Chondrocyte (in vitro differentiated cells): ENCODE measurements at regions not wholly inside any gene's neighbourhood (a gene's known extent, or its start where the extent isn't known, plus 50 kb on each side); places are given as distances from the start of the nearest gene placed in this dataset.

Experiments
- DNase-seq: peaks from one replicate; pipeline ENCODE4 v3.0.0; 2021; ENCODE audit warnings: mixed read lengths, low spot score
- H3K27ac Mint-ChIP-seq: one replicate; pipeline ENCODE4 v1.8.0; 2021; ENCODE audit warnings: mild to moderate bottlenecking, moderate library complexity, mixed read lengths; ENCODE audit not compliant: unreplicated experiment
- H3K27me3 Mint-ChIP-seq: 2 replicates; pipeline ENCODE4 v1.8.0; 2021; ENCODE audit warnings: low read depth, mixed read lengths
- H3K36me3 Mint-ChIP-seq: 2 replicates; pipeline ENCODE4 v1.8.0; 2021; ENCODE audit warnings: low read depth, mixed read lengths
- H3K4me1 Mint-ChIP-seq: 2 replicates; pipeline ENCODE4 v1.8.0; 2021; ENCODE audit warnings: low read depth, mild to moderate bottlenecking, mixed read lengths
- H3K4me3 Mint-ChIP-seq: one replicate; pipeline ENCODE4 v1.8.0; 2021; ENCODE audit warnings: mild to moderate bottlenecking, moderate library complexity, mixed read lengths; ENCODE audit not compliant: unreplicated experiment
- H3K9me3 Mint-ChIP-seq: 2 replicates; pipeline ENCODE4 v1.8.0; 2021; ENCODE audit warnings: low read depth, mixed read lengths
- CTCF ChIP-seq: fragments of 200-600 bp; sonication (generic); IDR thresholded peaks from 2 replicates; pipeline ENCODE4 v1.5.0; 2021; ENCODE audit warnings: antibody characterized with exemption, mild to moderate bottlenecking, moderate library complexity

DNA sequence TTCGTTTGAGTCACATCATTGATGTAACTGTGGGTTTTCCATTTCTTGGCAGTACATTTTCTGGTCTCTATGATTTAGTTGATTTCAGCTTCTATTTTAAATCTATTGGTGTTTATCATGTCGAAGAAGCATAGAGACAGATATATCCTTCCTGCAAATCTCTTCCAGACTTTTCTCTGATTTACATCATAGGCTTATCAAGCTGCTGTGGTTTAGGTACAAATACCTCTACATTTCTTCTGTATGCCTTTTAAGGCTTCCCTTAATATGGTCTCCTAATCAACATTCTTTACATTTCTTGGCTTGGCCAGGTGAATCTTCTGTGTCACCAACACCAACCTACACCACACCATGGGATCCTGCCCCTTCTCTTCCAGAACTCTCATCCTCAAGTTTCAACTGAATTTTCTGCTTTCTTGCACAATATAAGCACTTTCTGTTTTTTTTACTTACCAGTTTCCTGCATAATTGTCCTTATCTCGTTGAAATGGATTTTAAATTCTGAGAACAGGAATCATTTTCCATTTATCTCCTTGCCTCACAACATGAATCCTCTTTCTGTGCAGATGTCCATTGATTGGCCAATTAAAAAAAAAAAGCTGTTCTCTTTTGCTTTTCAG lies 626.9 kb downstream of the ANKRD50 start:
- no peak overlapping the region for H3K4me3 Mint-ChIP-seq
- TF ChIP-seq CTCF: no peak
- peaks cover 2% of the 10 kb centered on the region for H3K36me3 Mint-ChIP-seq
- DNase-seq: no peak
- no peak overlapping the region for H3K27ac Mint-ChIP-seq
- H3K27me3 Mint-ChIP-seq: no peaks in the 10 kb centered on the region
- peaks cover 9% of the 10 kb centered on the region for H3K9me3 Mint-ChIP-seq
- H3K4me1 Mint-ChIP-seq: peaks cover 10% of the 10 kb centered on the region

GRCh38 chr4:124090021-124090420 lies 622.5 kb downstream of the ANKRD50 start:
- Mint-ChIP-seq H3K4me1 (peaks cover 17% of the 10 kb centered on the region), H3K27me3 (no peaks in the 10 kb centered on the region), H3K36me3 (no peaks in the 10 kb centered on the region), H3K9me3 (peaks cover 6% of the 10 kb centered on the region), H3K27ac (no peak overlapping the region), H3K4me3 (no peak overlapping the region)
- TF ChIP-seq CTCF: no peak
- DNase-seq: no peak

- H3K4me3 Mint-ChIP-seq: no peak overlapping the region
- TF ChIP-seq CTCF: no peak
Measured at GRCh38 chr4:124092101-124092500, 620.4 kb downstream of the ANKRD50 start.

GRCh38 chr4:124092541-124092984 lies 620.0 kb downstream of the ANKRD50 start:
- H3K9me3 Mint-ChIP-seq: peaks cover 6% of the 10 kb centered on the region
- H3K4me1 Mint-ChIP-seq: peaks cover 17% of the 10 kb centered on the region
- no peaks in the 10 kb centered on the region for H3K36me3 Mint-ChIP-seq
- H3K4me3 Mint-ChIP-seq: no peak overlapping the region
- DNase-seq: no peak
- no peak overlapping the region for H3K27ac Mint-ChIP-seq
- H3K27me3 Mint-ChIP-seq: no peaks in the 10 kb centered on the region
- TF ChIP-seq CTCF: no peak

More at GRCh38 chr4:124092101-124092500, 620.4 kb downstream of the ANKRD50 start:
- Mint-ChIP-seq H3K27me3 (no peaks in the 10 kb centered on the region), H3K36me3 (no peaks in the 10 kb centered on the region), H3K4me1 (peaks cover 14% of the 10 kb centered on the region), H3K9me3 (peaks cover 6% of the 10 kb centered on the region), H3K27ac (no peak overlapping the region)
- DNase-seq: no peak

DNA sequence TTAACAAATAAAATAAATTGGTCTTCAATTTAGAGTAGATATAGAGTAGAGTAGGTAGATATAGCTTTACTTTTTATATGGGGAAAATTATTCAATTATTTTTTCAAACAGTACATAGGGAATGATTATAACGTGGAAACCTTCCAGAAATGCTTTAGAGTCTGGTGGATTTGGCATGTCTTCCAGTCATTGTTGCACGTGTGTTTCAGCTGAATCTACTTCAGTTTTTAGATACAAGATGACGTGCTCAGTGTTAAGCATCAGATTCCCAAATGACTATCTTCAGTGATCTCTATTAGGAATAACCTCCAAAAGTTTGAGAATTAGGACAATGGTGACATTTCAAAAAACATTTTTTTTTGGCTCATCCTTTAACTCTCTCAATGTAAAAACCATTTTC lies 616.9 kb downstream of the ANKRD50 start:
- peaks cover 11% of the 10 kb centered on the region for H3K4me1 Mint-ChIP-seq
- H3K27ac Mint-ChIP-seq: no peak overlapping the region

More for the DNA sequence above, 616.9 kb downstream of the ANKRD50 start:
- H3K4me3 Mint-ChIP-seq: no peak overlapping the region
- no peaks in the 10 kb centered on the region for H3K36me3 Mint-ChIP-seq
- TF ChIP-seq CTCF: no peak
- no peak for DNase-seq
- H3K27me3 Mint-ChIP-seq: no peaks in the 10 kb centered on the region
- H3K9me3 Mint-ChIP-seq: peaks cover 6% of the 10 kb centered on the region
